ENCODE measurements at regions not wholly inside any gene's neighbourhood (a gene's known extent, or its start where the extent isn't known, plus 50 kb on each side); places are given as distances from the start of the nearest gene placed in this dataset.

- Histone ChIP-seq H2AK5ac (ENCODE audit: low read depth, low read length) (peak overlapping the region; percentile 45; the same call in 1 of the 2 replicates), H3K23ac (ENCODE audit: low read depth, low read length) (no peak overlapping the region), H3K79me1 (ENCODE audit: low read depth in 1 of 2, low read length in 2 of 2) (no peaks in the 10 kb centered on the region), H3K4me1 (ENCODE audit: control insufficient read depth, insufficient read depth, low read length) (no peaks in the 10 kb centered on the region), H3K4me3 (ENCODE audit: insufficient read depth, low read depth, low read length) (no peak overlapping the region), H3K27me3 (ENCODE audit: control insufficient read depth, insufficient read depth, low read length) (no peaks in the 10 kb centered on the region), H4K20me1 (ENCODE audit: insufficient read depth, low read length) (no peaks in the 10 kb centered on the region), H4K8ac (ENCODE audit: low read depth in 2 of 2, low read length in 2 of 2) (peak overlapping the region in 1 of 2 experiments; percentile 32; a peak in 2 of 4 replicates), H3K9me1 (ENCODE audit: insufficient read depth, low read length) (no peaks in the 10 kb centered on the region), H3K56ac (ENCODE audit: extremely low read depth, insufficient read depth, low read length) (no peak overlapping the region), H3K14ac (replicated peaks; ENCODE audit: low read depth, low read length) (peak overlapping the region; percentile 51; the same call in 1 of the 2 replicates), H2BK20ac (ENCODE audit: low read depth, low read length) (peak overlapping the region; percentile 48), H3K9ac (ENCODE audit: low read depth, low read length) (no peak overlapping the region), H2AFZ (replicated peaks; ENCODE audit: low read length, poor library complexity) (peak overlapping the region; percentile 64), H4K91ac (ENCODE audit: insufficient read depth, low read depth, low read length) (peak overlapping the region; percentile 48), H4K5ac (ENCODE audit: low read depth, low read length) (no peak overlapping the region), H3K27ac (ENCODE audit: insufficient read depth, low read length) (no peak overlapping the region), H3K4me2 (ENCODE audit: low read depth, low read length) (no peak overlapping the region), H2BK15ac (ENCODE audit: low read depth, low read length) (peak overlapping the region; percentile 34; the same call in 1 of the 3 replicates), H2AK9ac (replicated peaks; ENCODE audit: low read depth, low read length, poor library complexity) (no peak overlapping the region), H2BK5ac (ENCODE audit: low read depth, low read length, poor library complexity, severe bottlenecking) (no peak overlapping the region), H3K18ac (ENCODE audit: low read depth, low read length) (no peak overlapping the region), H3K9me3 (ENCODE audit: control insufficient read depth, insufficient read depth, low read length) (no peaks in the 10 kb centered on the region), H3K4ac (ENCODE audit: low read depth, low read length) (peak overlapping the region; percentile 67), H3K36me3 (ENCODE audit: control insufficient read depth, insufficient read depth, low read length) (no peaks in the 10 kb centered on the region), H2BK120ac (ENCODE audit: low read depth, low read length) (peak overlapping the region; percentile 42)
- ATAC-seq (ENCODE audit: low read depth) (peak; percentile 35; the same call in 1 of the 2 replicates), DNase-seq (peak; percentile 80)
- in situ Hi-C loops (cut with MboI; ENCODE audit: low sequenced_read_pairs), result no loop called here
- WGBS, 2 experiments (ENCODE audit: extremely low coverage in 2 of 2, insufficient read length in 1 of 2), result no CpG with 5 or more reads among the region's 4 CpGs
- intact Hi-C loops (cut with micrococcal nuclease), result no loop called here
- no TSS peak for BruUV-seq (replicated peaks)
- TF ChIP-seq FOS (IDR thresholded peaks at IDR 0.05; ENCODE audit: low read depth, low read length) (peak; percentile 49; the same call in 1 of the 2 replicates), MAFK (IDR thresholded peaks at IDR 0.05; ENCODE audit: low read depth, low read length) (no peak), CEBPB (IDR thresholded peaks at IDR 0.05; ENCODE audit: low read depth, low read length) (0 out of 2 replicates have a peak, but pooled peaks have one; percentile 3)
- ChIA-PET POLR2A (ENCODE audit: unreplicated experiment) (no interaction called here), CTCF (no interaction called here)
- dilution Hi-C loops (cut with HindIII; ENCODE audit: low sequenced_read_pairs, unreplicated experiment), result no loop called here
These were observed 137.2 kb upstream of the IGFBP3 start for GRCh38 chr7:46058086-46058823.

Measured in IMR-90 (cell line).